Frontal cortex (tissue), 3 donors: ENCODE measurements at regions not wholly inside any gene's neighbourhood (a gene's known extent, or its start where the extent isn't known, plus 50 kb on each side); places are given as distances from the start of the nearest gene placed in this dataset.

ENCODE experiments used
- DNase-seq, 2 donors: peaks; one replicate each; pipeline ENCODE4 v3.0.0; 2012; ENCODE audit warnings: low spot score in 2 of 2
- FAIRE-seq: peaks from 2 replicates; lab custom pipeline; 2012; peaks lifted over from hg19 to GRCh38; lab: Jason Lieb, UNC
- donor health status: control.
- donor health status: control.
- donor health status: control.

DNA sequence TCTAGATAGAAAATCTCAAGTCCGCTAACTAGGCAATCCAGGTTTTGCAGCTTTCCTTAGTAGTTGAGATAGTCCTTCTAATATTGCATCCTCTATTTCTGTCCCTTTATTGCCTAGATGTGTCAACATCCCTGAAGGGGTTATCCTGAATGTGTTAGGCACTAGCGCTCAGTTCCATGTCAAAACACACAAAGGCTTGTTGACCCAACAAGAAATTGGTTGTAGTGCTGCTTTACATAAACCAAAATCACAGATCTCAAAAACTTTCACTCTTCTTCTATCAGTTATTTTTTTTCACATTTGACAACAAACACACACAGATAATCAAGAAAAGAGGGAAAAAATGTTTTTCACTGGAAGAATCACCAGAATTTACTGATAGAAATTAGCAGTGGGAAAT lies 51.4 kb upstream of the SOX2 start:
- DNase-seq (no peak), FAIRE-seq (no peak)

DNA sequence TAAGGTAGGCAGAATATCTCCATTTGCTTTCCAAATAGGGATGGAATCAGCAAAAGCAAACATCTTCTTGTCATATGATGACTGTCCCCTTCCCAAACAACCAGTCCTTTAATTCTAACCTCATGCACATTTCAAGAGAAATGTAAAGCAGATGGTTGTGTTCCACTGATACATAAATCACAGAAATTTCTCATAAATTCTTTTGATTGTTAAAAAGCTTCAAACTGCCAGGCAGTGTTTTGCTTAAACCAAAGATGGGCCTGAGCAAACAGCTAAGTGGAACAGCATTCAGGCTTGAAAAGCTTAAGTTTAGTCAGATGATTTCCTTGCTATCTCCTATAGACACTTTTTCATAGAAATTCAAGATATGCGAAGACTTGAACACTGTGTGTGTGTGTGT lies 74.3 kb upstream of the SOX2 start:
- DNase-seq: no peak
- no peak for FAIRE-seq

DNA sequence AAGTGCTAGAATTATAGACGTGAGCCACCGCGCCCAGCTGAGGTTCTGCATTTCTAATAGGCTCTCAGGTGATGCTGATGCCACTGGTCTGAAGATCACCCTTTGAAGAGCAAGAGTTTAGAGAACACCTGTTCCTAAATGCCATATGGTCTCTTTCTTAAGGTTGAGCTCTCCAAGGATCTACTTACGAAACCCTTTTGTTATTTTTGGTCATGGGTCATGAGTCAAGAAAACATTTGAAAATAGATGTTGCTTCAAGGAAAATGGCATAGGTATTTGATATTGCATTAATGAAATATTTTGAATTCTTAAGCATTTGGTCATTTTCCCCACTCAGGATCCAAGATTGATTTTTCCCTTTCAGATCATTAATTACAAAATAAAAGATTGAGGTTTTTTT lies 74.7 kb upstream of the SOX2 start:
- no peak for DNase-seq
- no peak for FAIRE-seq

DNA sequence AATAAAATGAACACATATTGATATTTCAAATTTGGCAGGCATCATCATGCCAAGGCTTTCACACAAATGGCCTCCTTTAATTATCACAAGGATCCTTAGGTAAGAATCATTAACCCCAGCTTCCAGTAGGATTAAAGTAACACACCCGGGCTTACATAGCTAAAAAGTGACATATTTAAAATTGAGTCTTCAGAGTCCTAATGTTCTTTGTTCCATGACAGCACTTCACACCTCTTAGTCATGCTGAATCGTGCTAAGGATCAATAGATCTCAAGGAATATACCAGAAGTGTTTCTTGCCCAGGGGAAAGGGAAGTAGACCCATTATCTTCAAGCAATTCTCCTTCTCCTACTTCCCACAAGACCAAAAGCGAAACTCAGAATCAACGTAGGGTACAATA lies 76.6 kb upstream of the SOX2 start:
- FAIRE-seq: no peak
- DNase-seq: no peak

GRCh38 chr3:181633556-181633955 lies 78.2 kb upstream of the SOX2 start:
- DNase-seq (no peak), FAIRE-seq (no peak)

- DNase-seq: no peak
- no peak for FAIRE-seq
Observed at GRCh38 chr3:181631901-181632300, 79.8 kb upstream of the SOX2 start.

- DNase-seq (no peak), FAIRE-seq (no peak)
Observed at GRCh38 chr3:181630853-181631252, 80.9 kb upstream of the SOX2 start.

- no peak for DNase-seq
- FAIRE-seq: peak; percentile 65
Observed at GRCh38 chr3:181629711-181630110, 82.0 kb upstream of the SOX2 start.

- no peak for DNase-seq
- FAIRE-seq: no peak
Observed at GRCh38 chr3:181629029-181629428, 82.7 kb upstream of the SOX2 start.

DNA sequence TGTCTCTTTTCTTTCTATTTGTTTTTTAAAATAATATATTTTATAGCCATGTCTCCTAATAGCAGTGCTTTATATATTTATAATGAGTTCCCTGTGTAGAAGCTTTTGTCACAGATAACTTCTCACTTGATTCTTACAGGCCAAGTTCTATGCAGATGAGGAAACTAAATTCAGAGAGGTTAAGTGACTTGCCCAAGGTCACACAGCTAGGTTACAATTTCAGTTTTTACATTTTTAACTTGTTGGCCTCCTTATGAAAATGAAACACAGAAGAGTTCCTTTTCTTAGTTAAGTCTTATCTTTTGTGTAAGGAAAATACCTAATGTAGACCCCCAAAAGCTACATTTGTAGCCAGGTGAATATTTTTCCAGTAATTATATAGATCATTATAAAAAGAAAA lies 83.3 kb upstream of the SOX2 start:
- FAIRE-seq (no peak), DNase-seq (no peak)

DNA sequence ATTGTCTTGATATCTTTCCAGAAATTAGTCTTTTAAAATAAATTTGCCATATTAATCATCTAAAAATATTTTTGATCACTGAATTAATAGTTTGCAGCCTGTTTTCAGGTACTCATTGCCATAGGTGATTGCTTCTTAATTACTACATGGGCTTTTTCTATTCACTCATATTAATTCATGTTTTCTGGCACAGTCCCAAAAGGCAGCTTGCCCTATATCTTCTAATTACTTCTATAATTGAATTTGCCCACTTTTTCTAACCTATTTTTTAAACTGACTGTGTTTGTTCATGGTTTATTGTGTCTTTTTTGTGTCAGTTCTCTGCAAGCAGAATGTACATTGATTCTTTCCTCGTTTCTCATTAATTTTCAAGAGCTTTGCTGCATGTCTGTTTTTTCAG lies 85.7 kb upstream of the SOX2 start:
- no peak for FAIRE-seq
- no peak for DNase-seq

- no peak for DNase-seq
Observed at GRCh38 chr3:181623924-181624694, 87.6 kb upstream of the SOX2 start.

DNA sequence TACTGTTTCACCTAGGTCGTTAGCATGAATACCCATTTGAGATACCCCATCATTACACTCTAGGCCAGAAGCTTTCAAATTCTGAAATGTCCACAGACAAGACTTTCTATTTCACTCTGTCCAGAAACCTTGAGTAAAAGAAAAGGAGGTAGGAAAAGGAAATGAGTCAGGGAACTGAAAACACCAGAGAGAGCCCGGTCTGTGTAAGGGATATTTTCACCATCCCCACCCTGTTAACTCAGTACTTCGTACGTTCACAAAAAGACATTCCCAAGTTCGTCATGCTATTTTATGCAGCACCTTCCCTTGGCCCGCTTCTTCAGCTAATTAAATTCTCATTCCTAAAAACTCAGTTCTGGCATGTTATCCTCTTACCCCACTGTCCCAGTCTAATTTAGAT lies 89.4 kb upstream of the SOX2 start:
- DNase-seq (no peak), FAIRE-seq (no peak)

More at GRCh38 chr3:181623924-181624694, 87.6 kb upstream of the SOX2 start:
- no peak for FAIRE-seq

- FAIRE-seq (no peak), DNase-seq (no peak)
Observed at GRCh38 chr3:181619897-181620296, 91.8 kb upstream of the SOX2 start.

GRCh38 chr3:181618260-181618659 lies 93.5 kb upstream of the SOX2 start:
- FAIRE-seq (no peak), DNase-seq (no peak)

DNA sequence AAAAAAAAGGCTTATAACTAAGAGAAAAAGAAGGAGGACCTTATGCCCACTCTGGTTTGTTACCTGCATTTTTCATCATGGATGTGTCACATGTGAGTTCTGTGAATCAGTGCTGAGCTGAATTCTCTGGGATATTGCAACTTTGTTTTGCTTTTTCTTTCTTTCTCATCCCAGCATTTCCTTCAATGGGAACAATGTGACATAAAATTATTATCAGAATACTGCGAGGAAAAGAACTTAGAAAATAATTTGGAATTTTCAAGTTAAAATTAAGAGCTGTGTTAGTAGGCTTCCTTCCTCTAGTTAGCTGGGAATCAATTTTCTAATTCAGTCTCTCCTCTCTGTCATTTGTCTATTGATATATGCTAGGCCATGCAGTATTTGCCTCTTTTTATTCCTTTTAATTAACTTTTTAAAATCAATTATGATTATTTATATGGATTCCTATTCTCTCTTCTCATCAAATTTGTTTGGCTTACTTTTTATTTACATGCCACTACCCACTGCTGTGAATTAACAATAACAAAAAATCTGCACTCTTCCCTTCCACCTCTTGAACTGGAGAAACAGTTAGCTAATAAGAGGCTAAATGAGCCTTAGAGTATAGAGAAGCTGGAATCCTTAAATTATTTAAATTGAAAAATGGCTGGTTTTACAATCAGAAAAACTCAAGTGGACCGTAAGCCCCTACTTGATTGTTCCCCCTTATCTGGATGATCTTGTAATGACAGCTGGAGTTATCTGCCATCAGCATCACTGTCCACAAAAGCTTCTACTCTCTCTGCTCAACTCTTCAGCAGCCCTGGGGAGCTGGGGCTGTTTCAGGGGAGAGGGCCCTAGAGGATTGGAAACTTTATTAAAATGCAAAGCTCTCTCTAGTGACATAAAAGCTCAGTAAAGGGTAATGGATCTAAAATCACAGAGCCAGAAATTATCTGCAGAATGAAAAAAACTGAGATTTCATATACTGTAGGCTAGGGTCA lies 95.3 kb upstream of the SOX2 start:
- no peak for DNase-seq
- FAIRE-seq: no peak

GRCh38 chr3:181615666-181616065 lies 96.1 kb upstream of the SOX2 start:
- no peak for DNase-seq
- FAIRE-seq: no peak

DNA sequence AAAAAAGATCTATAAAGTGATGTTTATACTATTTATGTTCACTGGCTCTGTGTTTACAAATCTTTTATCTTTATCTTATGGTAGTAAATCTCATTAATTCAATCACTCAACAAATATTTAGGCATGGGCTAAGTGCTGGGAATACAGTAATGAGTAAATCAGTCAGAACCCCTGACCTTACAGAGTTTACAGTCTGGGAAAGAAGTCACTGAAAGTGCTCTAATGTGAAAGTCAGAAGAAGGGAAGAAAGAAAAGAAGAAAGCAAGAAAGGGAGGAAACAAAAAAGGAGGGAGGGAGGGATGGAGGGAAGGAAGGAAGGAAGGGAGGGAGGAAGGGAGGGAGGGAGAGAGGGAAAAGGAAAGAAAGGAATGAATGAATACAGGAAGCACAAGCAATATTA lies 96.8 kb upstream of the SOX2 start:
- DNase-seq (no peak), FAIRE-seq (no peak)

GRCh38 chr3:181613813-181614212 lies 97.9 kb upstream of the SOX2 start:
- DNase-seq (no peak), FAIRE-seq (no peak)

GRCh38 chr3:181613191-181613590 lies 98.5 kb upstream of the SOX2 start:
- FAIRE-seq (peak; percentile 17), DNase-seq (no peak)

- FAIRE-seq (no peak), DNase-seq (no peak)
Observed at GRCh38 chr3:181610973-181611265, 100.8 kb upstream of the SOX2 start.
